GM18526 (cell line): ENCODE measurements at regions not wholly inside any gene's neighbourhood (a gene's known extent, or its start where the extent isn't known, plus 50 kb on each side); places are given as distances from the start of the nearest gene placed in this dataset.

Experiments
- POLR2A ChIP-seq: IDR thresholded peaks from 3 replicates; pipeline ENCODE4 v1.6.1; 2011; ENCODE audit not compliant: insufficient read length; ENCODE audit errors: extremely low read depth

GRCh38 chr17:77656054-77656453 is 302.4 kb upstream of the TNRC6C start:
- TF ChIP-seq POLR2A, result no peak

- TF ChIP-seq POLR2A, result no peak
Measured at GRCh38 chr17:77657839-77658238, 300.7 kb upstream of the TNRC6C start.

GRCh38 chr17:77660524-77660923 is 298.0 kb upstream of the TNRC6C start:
- TF ChIP-seq POLR2A, result no peak

DNA sequence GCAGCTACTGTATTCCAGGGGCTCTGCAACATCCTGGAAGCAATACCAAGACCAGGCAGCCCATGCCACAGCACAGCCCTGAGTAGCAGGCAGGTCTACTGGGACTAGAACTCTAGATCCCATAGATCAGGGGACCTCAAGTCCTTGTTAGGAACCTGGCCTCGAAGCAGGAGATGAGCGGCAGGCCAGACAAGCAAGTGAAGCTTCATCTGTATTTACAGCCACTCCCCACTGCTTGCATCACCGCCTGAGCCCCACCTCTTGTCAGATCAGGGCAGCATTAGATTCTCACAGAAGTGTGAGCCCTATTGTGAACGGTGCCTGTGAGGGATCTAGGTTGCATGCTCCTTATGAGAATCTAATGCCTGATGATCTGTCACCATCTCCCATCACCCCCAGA is 295.7 kb upstream of the TNRC6C start:
- TF ChIP-seq POLR2A, result no peak

GRCh38 chr17:77664097-77664729 is 294.3 kb upstream of the TNRC6C start:
- no peak for TF ChIP-seq POLR2A

DNA sequence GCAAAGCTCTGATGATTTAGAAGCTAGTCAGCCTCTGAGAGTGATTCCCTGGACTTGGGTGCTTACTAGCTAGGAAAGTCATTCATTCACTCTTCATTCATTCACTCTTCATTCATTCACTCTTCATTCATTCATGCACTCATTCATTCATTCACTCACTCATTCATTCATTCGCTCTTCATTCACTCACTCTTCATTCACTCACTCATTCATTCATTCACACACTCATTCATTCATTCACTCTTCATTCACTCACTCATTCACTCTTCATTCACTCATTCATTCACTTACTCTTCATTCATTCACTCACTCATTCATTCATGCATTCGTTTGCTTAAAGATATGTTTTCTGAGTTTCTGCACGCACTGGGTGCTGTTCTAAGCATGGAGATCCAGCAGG is 292.7 kb upstream of the TNRC6C start:
- TF ChIP-seq POLR2A, result no peak

DNA sequence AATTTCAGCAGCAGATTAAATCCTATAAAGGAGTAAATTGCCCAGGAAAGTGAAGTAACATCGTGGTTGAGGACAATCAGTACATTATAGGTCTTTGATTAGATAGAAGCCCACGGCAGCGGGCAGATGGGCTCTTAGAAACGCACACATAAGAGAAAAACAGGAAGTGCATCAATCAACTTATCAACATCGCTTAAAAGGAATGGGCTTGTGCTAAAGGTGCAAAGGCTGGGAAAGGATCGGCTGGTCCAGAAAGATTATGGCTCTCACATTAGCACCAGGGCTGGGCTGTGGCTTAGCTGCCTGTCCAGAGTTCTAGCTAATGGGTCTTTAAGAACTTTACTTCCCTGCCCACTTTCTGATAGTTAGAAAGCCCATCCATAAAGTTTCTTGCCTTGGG is 292.0 kb upstream of the TNRC6C start:
- TF ChIP-seq POLR2A, result no peak

- TF ChIP-seq POLR2A, result no peak
Measured at GRCh38 chr17:77666881-77667395, 291.6 kb upstream of the TNRC6C start.

DNA sequence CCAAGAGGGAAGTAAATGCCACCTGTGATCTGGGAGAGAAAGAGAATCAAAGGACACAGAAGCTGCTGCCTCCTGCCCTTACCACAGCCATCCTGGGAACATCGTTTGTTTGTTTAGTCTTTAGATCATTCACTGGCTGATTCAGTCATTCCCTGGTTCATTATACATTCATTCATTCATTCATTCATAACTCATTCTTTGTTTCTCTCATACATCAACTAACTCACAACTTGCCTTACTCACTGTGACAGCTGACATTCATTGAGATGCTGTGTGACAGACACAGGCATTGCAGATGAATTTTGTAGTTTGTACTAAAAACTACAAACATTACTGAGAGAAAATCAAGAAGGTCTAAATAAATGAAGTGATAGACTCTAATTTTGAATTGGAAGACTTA is 291.0 kb upstream of the TNRC6C start:
- no peak for TF ChIP-seq POLR2A

DNA sequence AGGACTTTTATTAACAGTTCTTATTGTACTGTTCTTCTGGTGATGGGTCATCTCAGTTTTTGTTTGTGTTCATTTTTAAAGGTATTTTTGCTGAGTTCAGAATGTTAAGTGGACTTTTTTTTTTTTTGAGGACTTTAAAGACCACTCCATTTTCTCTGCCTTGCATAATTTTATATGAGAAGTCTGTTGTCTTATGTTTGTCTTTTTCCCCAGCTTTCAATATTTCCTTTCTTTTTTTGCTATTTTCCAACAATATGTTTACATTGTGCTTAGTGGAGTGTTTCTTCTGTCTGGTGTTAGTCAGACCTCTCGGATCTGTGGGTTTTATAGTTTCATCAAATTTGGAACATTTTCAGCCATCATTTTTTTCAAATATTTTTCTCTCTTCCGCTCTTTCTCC is 290.0 kb upstream of the TNRC6C start:
- no peak for TF ChIP-seq POLR2A

- TF ChIP-seq POLR2A, result no peak
Measured at GRCh38 chr17:77670173-77670572, 288.3 kb upstream of the TNRC6C start.

DNA sequence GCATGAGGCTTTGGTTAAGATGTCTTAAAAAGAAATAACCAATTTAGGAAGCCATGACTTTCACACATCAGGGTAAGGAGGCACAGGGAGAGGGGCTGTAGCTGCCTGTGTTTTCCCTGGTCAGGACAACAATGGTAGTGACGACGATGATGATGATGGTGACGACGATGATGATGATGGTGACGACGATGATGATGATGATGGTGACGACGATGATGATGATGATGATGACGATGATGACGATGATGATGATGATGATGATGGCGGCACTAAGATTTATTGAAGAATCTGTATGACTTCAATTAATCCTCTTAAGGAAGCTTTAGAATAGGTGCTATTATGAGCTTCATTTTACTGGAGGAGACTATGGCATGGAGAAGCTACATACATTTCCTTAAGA is 284.1 kb upstream of the TNRC6C start:
- TF ChIP-seq POLR2A, result no peak

DNA sequence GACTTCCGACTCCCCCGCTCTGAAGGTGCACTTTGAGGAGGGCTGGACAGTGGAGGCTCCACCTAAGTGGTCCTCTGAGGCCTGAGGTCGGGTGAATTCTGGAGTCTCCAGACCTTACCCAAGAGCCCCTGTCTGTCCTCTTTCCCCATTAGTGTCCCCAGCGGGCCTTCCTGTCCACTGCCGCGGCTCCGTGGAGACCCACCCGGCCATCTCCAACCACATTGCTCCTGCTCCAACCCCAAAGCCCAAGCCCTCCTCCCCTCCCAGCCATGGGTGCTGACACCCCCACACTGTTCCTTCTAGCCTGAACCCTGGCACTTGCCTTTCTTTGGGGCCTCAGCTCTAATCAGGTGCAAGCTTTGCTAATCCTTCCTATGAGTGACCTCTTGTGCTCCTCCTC is 283.1 kb upstream of the TNRC6C start:
- TF ChIP-seq POLR2A, result no peak

- no peak for TF ChIP-seq POLR2A
Measured at GRCh38 chr17:77675816-77676215, 282.7 kb upstream of the TNRC6C start.

- no peak for TF ChIP-seq POLR2A
Measured at GRCh38 chr17:77676237-77676661, 282.3 kb upstream of the TNRC6C start.

DNA sequence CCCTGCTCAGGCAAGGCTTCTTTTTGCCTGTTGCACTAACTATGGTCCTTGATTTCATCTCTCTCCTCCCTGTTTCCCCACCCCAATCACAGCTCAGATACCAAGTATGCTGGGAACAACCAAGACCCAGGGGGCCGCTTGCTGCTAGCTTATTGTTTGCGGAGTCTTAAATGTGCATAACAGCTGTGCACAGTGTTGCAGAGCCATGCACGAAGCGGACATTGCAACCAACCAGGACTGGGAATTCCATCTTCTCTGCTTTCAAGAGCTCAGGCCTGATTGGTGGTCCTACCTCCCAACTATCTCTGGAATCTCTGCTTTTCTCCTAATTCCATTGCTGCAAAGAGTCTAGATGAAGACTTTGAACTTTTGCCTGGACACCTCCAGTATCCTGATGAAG is 281.3 kb upstream of the TNRC6C start:
- no peak for TF ChIP-seq POLR2A

GRCh38 chr17:77677630-77678029 is 280.9 kb upstream of the TNRC6C start:
- no peak for TF ChIP-seq POLR2A

DNA sequence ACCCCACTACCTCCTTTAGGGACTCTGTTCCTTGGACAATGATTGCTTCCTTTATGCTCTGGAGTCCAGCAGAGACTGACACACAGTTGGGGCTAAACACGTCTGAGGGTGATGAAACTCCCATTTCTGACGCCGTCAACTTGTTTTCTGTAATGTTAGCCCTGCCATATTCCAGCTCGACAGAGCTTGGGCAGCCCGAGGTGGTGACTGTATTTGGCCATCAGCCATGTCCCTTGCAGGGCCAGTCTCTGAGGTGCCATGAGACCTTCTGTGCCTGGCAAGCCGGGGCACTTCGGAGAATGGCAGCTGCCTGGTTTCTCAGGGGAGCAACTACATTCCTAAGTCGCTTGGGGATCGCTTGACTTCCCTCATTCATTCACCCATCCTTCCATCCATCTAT is 278.9 kb upstream of the TNRC6C start:
- TF ChIP-seq POLR2A, result no peak

- no peak for TF ChIP-seq POLR2A
Measured at GRCh38 chr17:77681861-77682260, 276.6 kb upstream of the TNRC6C start.
